Uterus (tissue), 3 donors: ENCODE measurements at regions not wholly inside any gene's neighbourhood (a gene's known extent, or its start where the extent isn't known, plus 50 kb on each side); places are given as distances from the start of the nearest gene placed in this dataset.
"Not testable (repeated sequence)": the region's sequence is repeated elsewhere in the genome, so short reads cannot be mapped to it uniquely, and the experiment has no call there.

Source experiments
- DNase-seq, 2 donors: peaks; one replicate each; pipeline ENCODE4 v3.0.0-alpha.2; 2019 to 2020
- H3K27ac ChIP-seq, 2 donors: fragments of 200-600 bp; sonication (generic); 1 replicate in 1 of 2; 2 replicates in 1 of 2; pipeline ENCODE4 v1.5.1; 2016 to 2018
- H3K27me3 ChIP-seq, 2 donors: fragments of 200-600 bp; sonication (generic); one replicate each; pipeline ENCODE4 v1.5.1; 2018 to 2019; ENCODE audit warnings: control low read depth in 1 of 2
- H3K36me3 ChIP-seq, 2 donors: fragments of 200-600 bp; sonication (generic); one replicate each; pipeline ENCODE4 v1.5.1; 2019; ENCODE audit warnings: control low read depth in 1 of 2
- H3K4me1 ChIP-seq, 2 donors: fragments of 200-600 bp; sonication (generic); one replicate each; pipeline ENCODE4 v1.5.1; 2018 to 2019; ENCODE audit warnings: control low read depth in 1 of 2
- H3K4me3 ChIP-seq, 2 donors: fragments of 200-600 bp; sonication (generic); 1 replicate in 1 of 2; 2 replicates in 1 of 2; pipeline ENCODE4 v1.5.1; 2018 to 2019; ENCODE audit warnings: mild to moderate bottlenecking in 1 of 2
- H3K9me3 ChIP-seq, 2 donors: fragments of 200-600 bp; sonication (generic); one replicate each; pipeline ENCODE4 v1.5.1; 2019; ENCODE audit warnings: control low read depth in 1 of 2
- POLR2A ChIP-seq, 2 donors: fragments of 450-650 bp; IDR thresholded peaks; one replicate each; pipeline ENCODE4 v1.6.1; 2016; ENCODE audit warnings: antibody characterized with exemption in 2 of 2, mild to moderate bottlenecking in 1 of 2, moderate library complexity in 1 of 2
- intact Hi-C: fragments of 100-400 bp; cut with DNase I; formaldehyde crosslinking; loops from one replicate; pipeline ENCODE4 v1.15.1; 2023; ENCODE audit warnings: low total_unique reads
- TF ChIP-seq, protein P1 (sequence below), 4 experiments: fragments of 200-600 bp in 2 of 4; fragments of 450-650 bp in 2 of 4; sonication (generic) in 2 of 4; IDR thresholded peaks; one replicate each; pipeline ENCODE4 v1.5.1; 2016 to 2019; ENCODE audit warnings: antibody characterized with exemption in 4 of 4, mild to moderate bottlenecking in 2 of 4, moderate library complexity in 1 of 4
- donor health status: DM: yes; HTN: yes; CAD: no.

DNA sequence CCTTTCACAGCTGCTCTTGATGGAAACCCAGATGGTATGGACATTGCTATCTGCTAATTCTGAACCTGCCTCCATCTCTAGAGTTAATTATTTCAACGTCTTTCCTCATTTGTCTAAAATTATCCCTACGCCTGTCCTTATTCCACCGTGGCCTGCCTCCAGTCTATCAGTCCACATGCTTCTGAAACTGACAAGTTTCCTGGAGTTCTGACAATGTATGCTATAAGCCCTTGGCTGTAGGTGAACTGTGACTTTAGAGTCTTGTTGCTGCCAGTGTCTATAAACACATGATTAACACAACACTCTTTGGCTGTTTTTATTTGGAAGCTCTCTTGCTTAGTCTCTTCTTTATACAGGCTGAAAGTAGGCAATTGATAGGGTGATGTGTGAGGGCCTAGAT lies 1052.9 kb downstream of the TMTC2 start:
- Histone ChIP-seq H3K4me1 (no peaks in the 10 kb centered on the region), H3K27ac (no peak overlapping the region), H3K4me3 (no peak overlapping the region), H3K27me3 (no peaks in the 10 kb centered on the region), H3K9me3 (no peaks in the 10 kb centered on the region), H3K36me3 (no peaks in the 10 kb centered on the region)
- no peak for TF ChIP-seq POLR2A (IDR thresholded peaks at IDR 0.05)
- TF ChIP-seq, protein P1, sequence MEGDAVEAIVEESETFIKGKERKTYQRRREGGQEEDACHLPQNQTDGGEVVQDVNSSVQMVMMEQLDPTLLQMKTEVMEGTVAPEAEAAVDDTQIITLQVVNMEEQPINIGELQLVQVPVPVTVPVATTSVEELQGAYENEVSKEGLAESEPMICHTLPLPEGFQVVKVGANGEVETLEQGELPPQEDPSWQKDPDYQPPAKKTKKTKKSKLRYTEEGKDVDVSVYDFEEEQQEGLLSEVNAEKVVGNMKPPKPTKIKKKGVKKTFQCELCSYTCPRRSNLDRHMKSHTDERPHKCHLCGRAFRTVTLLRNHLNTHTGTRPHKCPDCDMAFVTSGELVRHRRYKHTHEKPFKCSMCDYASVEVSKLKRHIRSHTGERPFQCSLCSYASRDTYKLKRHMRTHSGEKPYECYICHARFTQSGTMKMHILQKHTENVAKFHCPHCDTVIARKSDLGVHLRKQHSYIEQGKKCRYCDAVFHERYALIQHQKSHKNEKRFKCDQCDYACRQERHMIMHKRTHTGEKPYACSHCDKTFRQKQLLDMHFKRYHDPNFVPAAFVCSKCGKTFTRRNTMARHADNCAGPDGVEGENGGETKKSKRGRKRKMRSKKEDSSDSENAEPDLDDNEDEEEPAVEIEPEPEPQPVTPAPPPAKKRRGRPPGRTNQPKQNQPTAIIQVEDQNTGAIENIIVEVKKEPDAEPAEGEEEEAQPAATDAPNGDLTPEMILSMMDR (IDR thresholded peaks at IDR 0.05), result no peak
- DNase-seq, result no peak
- intact Hi-C loops, result no loop called here

DNA sequence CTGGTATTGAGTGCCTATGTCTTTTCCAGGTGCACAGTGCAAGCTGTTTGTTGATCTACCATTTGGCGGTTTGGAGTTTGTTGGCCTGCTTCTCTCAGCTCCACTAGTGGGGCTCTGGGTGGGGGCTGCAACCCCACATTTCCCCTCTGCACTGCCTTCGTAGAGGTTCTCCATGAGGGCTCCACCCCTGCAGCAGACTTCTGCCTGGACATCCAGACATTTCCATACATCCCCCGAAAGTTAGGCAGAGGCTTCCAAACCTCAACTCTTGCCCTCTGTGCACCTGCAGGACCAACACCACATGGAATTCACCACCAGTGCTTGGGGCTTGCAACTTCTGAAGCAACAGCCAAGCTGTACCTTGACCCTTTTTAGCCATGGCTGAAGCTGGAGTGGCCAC lies 1024.1 kb downstream of the TMTC2 start:
- Histone ChIP-seq H3K9me3 (no peaks in the 10 kb centered on the region), H3K27me3 (no peaks in the 10 kb centered on the region), H3K4me1 (no peaks in the 10 kb centered on the region), H3K36me3 (no peaks in the 10 kb centered on the region), H3K27ac (no peak overlapping the region), H3K4me3 (no peak overlapping the region)
- intact Hi-C loops, result no loop called here
- TF ChIP-seq, protein P1 (IDR thresholded peaks at IDR 0.05), result no peak
- TF ChIP-seq POLR2A (IDR thresholded peaks at IDR 0.05), result no peak
- DNase-seq, result no peak

DNA sequence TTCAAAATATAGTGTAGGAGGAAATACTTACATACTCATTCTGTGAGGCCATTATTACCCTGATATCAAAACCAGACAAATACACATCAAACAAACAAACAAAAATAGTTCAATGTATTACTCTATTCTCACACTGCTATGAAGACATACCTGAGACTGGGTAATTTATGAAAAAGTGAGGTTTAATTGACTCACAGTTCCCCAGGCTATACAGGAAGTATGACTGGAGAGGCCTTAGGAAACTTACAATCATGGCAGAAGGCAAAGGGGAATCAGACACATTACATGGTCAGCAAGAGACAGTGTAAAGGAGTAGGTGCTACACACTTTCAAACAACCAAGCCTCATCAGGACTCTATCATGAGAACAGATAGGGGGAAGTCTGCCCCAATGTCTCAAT lies 1023.2 kb downstream of the TMTC2 start:
- TF ChIP-seq, protein P1 (IDR thresholded peaks at IDR 0.05), result no peak
- TF ChIP-seq POLR2A (IDR thresholded peaks at IDR 0.05), result no peak
- H3K9me3 ChIP-seq, result no peaks in the 10 kb centered on the region
- H3K27ac ChIP-seq, result no peak overlapping the region
- H3K36me3 ChIP-seq, result no peaks in the 10 kb centered on the region
- no peak overlapping the region for H3K4me3 ChIP-seq
- no peaks in the 10 kb centered on the region for H3K27me3 ChIP-seq
- intact Hi-C loops, result no loop called here
- H3K4me1 ChIP-seq, result no peaks in the 10 kb centered on the region
- DNase-seq, result no peak

DNA sequence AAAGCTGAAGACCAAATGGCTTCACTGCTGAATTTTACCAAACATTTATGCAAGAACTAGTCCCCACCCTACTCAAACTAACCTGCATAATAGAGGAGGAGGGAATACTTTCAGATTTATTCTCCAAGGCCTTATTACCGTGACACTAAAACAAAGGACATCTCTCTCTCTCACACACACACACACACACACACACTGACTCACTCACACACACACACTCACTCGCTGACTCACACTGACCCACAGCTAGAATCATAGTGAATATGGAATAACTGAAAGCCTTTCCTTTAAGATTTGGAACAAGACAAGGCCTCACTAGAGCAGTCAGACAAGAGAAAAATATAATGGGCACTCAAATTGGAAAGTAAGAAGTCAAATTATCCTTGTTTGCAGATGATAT lies 1014.1 kb downstream of the TMTC2 start:
- intact Hi-C loops, result no loop called here
- no peak overlapping the region for H3K4me3 ChIP-seq
- no peak for TF ChIP-seq POLR2A (IDR thresholded peaks at IDR 0.05)
- TF ChIP-seq, protein P1 (IDR thresholded peaks at IDR 0.05), result no peak

DNA sequence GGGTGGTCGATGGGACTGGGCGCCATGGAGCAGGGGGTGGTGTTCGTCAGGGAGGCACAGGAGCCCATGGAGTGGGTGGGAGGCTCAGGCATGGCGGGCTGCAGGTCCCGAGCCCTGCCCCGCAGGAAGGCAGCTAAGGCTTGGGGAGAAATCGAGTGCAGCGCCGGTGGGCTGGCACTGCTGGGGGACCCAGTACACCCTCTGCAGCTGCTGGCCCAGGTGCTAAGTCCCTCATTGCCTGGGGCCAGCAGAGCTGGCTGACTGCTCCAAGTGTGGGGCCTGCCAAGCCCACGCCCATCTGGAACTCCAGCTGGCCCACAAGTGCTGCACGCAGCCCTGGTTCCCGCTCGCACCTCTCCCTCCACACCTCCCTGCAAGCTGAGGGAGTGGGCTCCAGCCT lies 1009.6 kb downstream of the TMTC2 start:
- H3K4me1 ChIP-seq, H3K4me3 ChIP-seq, H3K27ac ChIP-seq, H3K9me3 ChIP-seq, intact Hi-C loops, H3K36me3 ChIP-seq, DNase-seq, H3K27me3 ChIP-seq: not testable (repeated sequence)

More for the DNA sequence above, 1014.1 kb downstream of the TMTC2 start:
- no peaks in the 10 kb centered on the region for H3K27me3 ChIP-seq
- no peaks in the 10 kb centered on the region for H3K4me1 ChIP-seq
- no peaks in the 10 kb centered on the region for H3K36me3 ChIP-seq
- DNase-seq, result no peak
- no peak overlapping the region for H3K27ac ChIP-seq
- no peaks in the 10 kb centered on the region for H3K9me3 ChIP-seq

DNA sequence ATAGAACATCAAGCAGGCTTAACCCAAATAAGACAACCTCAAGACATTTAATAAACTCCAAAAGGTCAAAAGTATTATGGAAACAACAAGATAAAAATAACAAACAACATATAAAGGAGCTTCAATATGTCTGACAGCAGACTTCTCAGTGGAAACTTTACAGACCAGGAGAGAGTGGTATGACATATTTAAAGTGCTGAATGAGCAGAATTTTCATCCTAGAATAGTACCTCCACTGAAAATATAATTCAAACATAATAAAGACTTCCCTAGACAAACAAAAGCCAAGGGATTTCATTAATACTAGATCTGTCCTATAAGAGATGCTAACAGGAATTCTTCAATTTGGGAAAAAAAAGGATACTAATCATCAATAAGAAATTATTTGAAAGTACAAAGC lies 1005.0 kb downstream of the TMTC2 start:
- intact Hi-C loops, result no loop called here

More for the DNA sequence above, 1005.0 kb downstream of the TMTC2 start:
- no peak for DNase-seq
- H3K27ac ChIP-seq, result no peak overlapping the region
- no peaks in the 10 kb centered on the region for H3K4me1 ChIP-seq
- no peak overlapping the region for H3K4me3 ChIP-seq
- no peaks in the 10 kb centered on the region for H3K9me3 ChIP-seq
- TF ChIP-seq POLR2A (IDR thresholded peaks at IDR 0.05), result no peak
- TF ChIP-seq, protein P1 (IDR thresholded peaks at IDR 0.05), result no peak
- H3K36me3 ChIP-seq, result no peaks in the 10 kb centered on the region
- H3K27me3 ChIP-seq, result no peaks in the 10 kb centered on the region
